T-cell (primary cell): ENCODE measurements at regions not wholly inside any gene's neighbourhood (a gene's known extent, or its start where the extent isn't known, plus 50 kb on each side); places are given as distances from the start of the nearest gene placed in this dataset.
"Not testable (repeated sequence)": the region's sequence is repeated elsewhere in the genome, so short reads cannot be mapped to it uniquely, and the experiment has no call there.

Experiments
- ATAC-seq, 4 experiments: fragments of 200-7000 bp in 3 of 4; fragments of 150-1000 bp in 1 of 4; cut with Tn5 transposase; replicated peaks in 1 of 4; 1 replicate in 3 of 4; 2 replicates in 1 of 4; pipeline ENCODE4 v1.10.0; 2021; ENCODE audit warnings: moderate library complexity in 3 of 4, mild to moderate bottlenecking in 2 of 4, moderate number of reproducible peaks in 1 of 4
- CTCF ChIA-PET, 2 donors: fragments of 300-600 bp; sonication (Branson Sonifier 250); formaldehyde crosslinking; loops; one replicate each; lab custom pipeline; 2022; ENCODE audit warnings: antibody characterized with exemption in 2 of 2; lab: Charles Lee
- POLR2A ChIA-PET, 2 donors: fragments of 300-600 bp; sonication (Branson Sonifier 250); formaldehyde crosslinking; loops; one replicate each; lab custom pipeline; 2022; ENCODE audit warnings: antibody characterized with exemption in 2 of 2; lab: Charles Lee
- DNase-seq, 35 experiments: peaks; one replicate each; pipeline versions ENCODE4 v3.0.0 to v3.0.0-alpha.2; 2013 to 2023
- H3K27ac ChIP-seq: one replicate; pipeline ENCODE4 v1.5.1; 2013; ENCODE audit warnings: low read length
- H3K27me3 ChIP-seq, 2 experiments: replicated peaks in 1 of 2; 1 replicate in 1 of 2; 2 replicates in 1 of 2; pipeline versions ENCODE4 v1.6.1 to v1.7.0; 2013; ENCODE audit warnings: low read length in 1 of 2, mixed read lengths in 1 of 2; ENCODE audit not compliant: control insufficient read depth in 2 of 2, insufficient read depth in 2 of 2; ENCODE audit errors: extremely low read depth in 1 of 2
- H3K36me3 ChIP-seq, 2 donors: 1 replicate in 1 of 2; 2 replicates in 1 of 2; pipeline versions ENCODE4 v1.6.1 to v1.7.0; 2013; ENCODE audit warnings: low read length in 1 of 2; ENCODE audit not compliant: control insufficient read depth in 2 of 2, insufficient read depth in 1 of 2; ENCODE audit errors: extremely low read depth in 1 of 2
- H3K4me1 ChIP-seq, 2 experiments: 1 replicate in 1 of 2; 2 replicates in 1 of 2; pipeline versions ENCODE4 v1.6.1 to v1.7.0; 2013; ENCODE audit warnings: low read length in 2 of 2, mixed read lengths in 1 of 2; ENCODE audit not compliant: insufficient read depth in 2 of 2, control insufficient read depth in 1 of 2; ENCODE audit errors: extremely low read depth in 1 of 2
- H3K4me3 ChIP-seq, 2 donors: 1 replicate in 1 of 2; 2 replicates in 1 of 2; pipeline versions ENCODE4 v1.5.1 to v1.7.0; 2013; ENCODE audit warnings: mild to moderate bottlenecking in 2 of 2, low read length in 1 of 2, moderate library complexity in 1 of 2; ENCODE audit not compliant: control insufficient read depth in 1 of 2; ENCODE audit errors: extremely low read depth in 1 of 2
- H3K9me3 ChIP-seq: 2 replicates; pipeline ENCODE4 v1.7.0; 2013
- H3K27ac Mint-ChIP-seq, 2 donors: one replicate each; pipeline ENCODE4 v1.8.0; 2020 to 2021; ENCODE audit warnings: mild to moderate bottlenecking in 2 of 2, mixed read lengths in 2 of 2
- H3K27me3 Mint-ChIP-seq, 2 donors: one replicate each; pipeline ENCODE4 v1.8.0; 2021 to 2022; ENCODE audit warnings: mixed read lengths in 2 of 2
- H3K36me3 Mint-ChIP-seq: one replicate; pipeline ENCODE4 v1.8.0; 2021; ENCODE audit warnings: mixed read lengths
- H3K4me1 Mint-ChIP-seq, 3 donors: one replicate each; pipeline ENCODE4 v1.8.0; 2020 to 2022; ENCODE audit warnings: mixed read lengths in 3 of 3, mild to moderate bottlenecking in 1 of 3
- H3K4me3 Mint-ChIP-seq, 3 donors: one replicate each; pipeline ENCODE4 v1.8.0; 2020 to 2022; ENCODE audit warnings: mild to moderate bottlenecking in 3 of 3, mixed read lengths in 3 of 3, moderate library complexity in 3 of 3
- H3K9me3 Mint-ChIP-seq, 3 donors: one replicate each; pipeline ENCODE4 v1.8.0; 2020 to 2022; ENCODE audit warnings: mixed read lengths in 3 of 3
- WGBS: methylation state at CpG from one replicate; pipeline ENCODE4 v1.1.5; 2013; ENCODE audit warnings: missing lambda C conversion rate; ENCODE audit not compliant: insufficient coverage; 5-methylcytosine and 5-hydroxymethylcytosine counted together

DNA sequence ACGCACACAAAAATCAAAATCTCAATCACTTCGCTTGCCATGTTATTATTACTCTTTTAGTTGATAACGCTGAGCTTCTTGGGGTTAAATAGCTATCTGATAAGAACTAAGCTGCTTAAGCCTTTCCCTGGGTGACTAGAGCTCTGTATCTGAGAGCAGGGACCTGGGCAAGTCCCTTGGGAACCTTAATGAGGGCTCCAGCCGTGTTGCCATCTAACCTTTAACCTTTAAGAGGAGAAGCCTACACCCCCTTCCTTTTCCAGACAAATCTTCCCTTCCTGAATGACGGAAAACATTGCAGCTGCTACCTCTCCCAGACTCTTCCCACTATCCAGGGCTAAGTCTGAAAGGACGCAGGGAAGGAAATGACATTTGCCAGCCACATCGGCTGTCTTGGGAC is 216.5 kb upstream of the RAI14 start:
- ChIA-PET POLR2A (no interaction called here), CTCF (interaction anchor here in 1 of 2 donors (0.6 kb wide), 1 partner anchor 16 kb away, joined by 5 read pairs; no protein-coding TSS in a partner anchor)
- DNase-seq = no peak
- Mint-ChIP-seq H3K36me3 (no peaks in the 10 kb centered on the region), H3K4me3 (no peak overlapping the region), H3K4me1 (no peaks in the 10 kb centered on the region), H3K9me3 (peaks cover 0 to 4% (median 0%) of the 10 kb centered on the region in 3 donors), H3K27me3 (peaks cover 0 to 6% of the 10 kb centered on the region in 2 donors), H3K27ac (no peak overlapping the region)
- H3K27me3 ChIP-seq = no peaks in the 10 kb centered on the region
- no peaks in the 10 kb centered on the region for H3K36me3 ChIP-seq
- no peak overlapping the region for H3K27ac ChIP-seq
- 74% methylated on average over 3 of the region's 7 CpGs for WGBS
- no peaks in the 10 kb centered on the region for H3K9me3 ChIP-seq
- no peak overlapping the region for H3K4me3 ChIP-seq
- ATAC-seq = no peak
- H3K4me1 ChIP-seq = no peaks in the 10 kb centered on the region

GRCh38 chr5:34441767-34442166 is 214.4 kb upstream of the RAI14 start:
- WGBS = no CpG with 5 or more reads among the region's 1 CpG

GRCh38 chr5:34447424-34447823 is 208.7 kb upstream of the RAI14 start:
- peaks cover 20 to 28% of the 10 kb centered on the region in 2 donors for H3K27me3 Mint-ChIP-seq
- DNase-seq (no peak), ATAC-seq (no peak)
- 56% methylated on average over 1 of the region's 3 CpGs for WGBS
- Histone ChIP-seq H3K36me3 (no peaks in the 10 kb centered on the region), H3K27me3 (peaks cover 0 to 24% of the 10 kb centered on the region in 2 experiments), H3K9me3 (no peaks in the 10 kb centered on the region), H3K27ac (no peak overlapping the region), H3K4me1 (no peaks in the 10 kb centered on the region), H3K4me3 (no peak overlapping the region)
- no peak overlapping the region for H3K4me3 Mint-ChIP-seq
- ChIA-PET POLR2A (no interaction called here), CTCF (no interaction called here)
- no peaks in the 10 kb centered on the region for H3K4me1 Mint-ChIP-seq
- H3K27ac Mint-ChIP-seq = no peak overlapping the region
- no peaks in the 10 kb centered on the region for H3K36me3 Mint-ChIP-seq
- H3K9me3 Mint-ChIP-seq = no peaks in the 10 kb centered on the region

More at GRCh38 chr5:34441767-34442166, 214.4 kb upstream of the RAI14 start:
- H3K36me3 ChIP-seq, H3K27ac ChIP-seq, H3K4me1 ChIP-seq, H3K9me3 Mint-ChIP-seq, POLR2A ChIA-PET, DNase-seq, ATAC-seq, H3K9me3 ChIP-seq, H3K4me3 Mint-ChIP-seq, H3K27me3 Mint-ChIP-seq, H3K36me3 Mint-ChIP-seq, H3K4me1 Mint-ChIP-seq, H3K27me3 ChIP-seq, CTCF ChIA-PET, H3K4me3 ChIP-seq: not testable (repeated sequence)
- peak overlapping the region in 1 of 2 donors; percentile 63 for H3K27ac Mint-ChIP-seq

- CTCF ChIA-PET = interaction anchor here (0.5 to 1.4 kb wide), 2 partner anchors 10 to 23 kb away, joined by 3 to 4 read pairs; no protein-coding TSS in a partner anchor
- Mint-ChIP-seq H3K36me3 (no peaks in the 10 kb centered on the region), H3K27me3 (peaks cover 29 to 37% of the 10 kb centered on the region in 2 donors), H3K4me1 (no peaks in the 10 kb centered on the region), H3K27ac (no peak overlapping the region), H3K9me3 (no peaks in the 10 kb centered on the region), H3K4me3 (no peak overlapping the region)
- H3K4me1 ChIP-seq = no peaks in the 10 kb centered on the region
- ATAC-seq = no peak
- H3K27ac ChIP-seq = no peak overlapping the region
- WGBS = 40% methylated on average over 1 of the region's 3 CpGs
- no peaks in the 10 kb centered on the region for H3K36me3 ChIP-seq
- no peaks in the 10 kb centered on the region for H3K9me3 ChIP-seq
- peaks cover 0 to 24% of the 10 kb centered on the region in 2 experiments for H3K27me3 ChIP-seq
- no peak overlapping the region for H3K4me3 ChIP-seq
- POLR2A ChIA-PET = interaction anchor here in 1 of 2 donors (0.7 kb wide), 1 partner anchor 164 kb away, joined by 4 read pairs; no protein-coding TSS in a partner anchor
- no peak for DNase-seq
Observed at GRCh38 chr5:34449639-34450038, 206.5 kb upstream of the RAI14 start.

GRCh38 chr5:34450338-34450737 is 205.8 kb upstream of the RAI14 start:
- H3K27ac ChIP-seq = no peak overlapping the region
- peaks cover 29 to 37% of the 10 kb centered on the region in 2 donors for H3K27me3 Mint-ChIP-seq
- no peaks in the 10 kb centered on the region for H3K4me1 ChIP-seq
- no peaks in the 10 kb centered on the region for H3K9me3 Mint-ChIP-seq
- H3K4me3 Mint-ChIP-seq = no peak overlapping the region
- peaks cover 0 to 24% of the 10 kb centered on the region in 2 experiments for H3K27me3 ChIP-seq
- 100% methylated on average over 1 of the region's 2 CpGs for WGBS
- no peaks in the 10 kb centered on the region for H3K36me3 ChIP-seq
- H3K9me3 ChIP-seq = no peaks in the 10 kb centered on the region
- H3K4me3 ChIP-seq = no peak overlapping the region
- H3K36me3 Mint-ChIP-seq = no peaks in the 10 kb centered on the region
- ChIA-PET POLR2A (no interaction called here), CTCF (interaction anchor here in 1 of 2 donors (0.5 kb wide), 2 partner anchors 24 to 246 kb away, joined by 4 read pairs; no protein-coding TSS in a partner anchor)
- ATAC-seq = no peak
- no peak for DNase-seq
- no peaks in the 10 kb centered on the region for H3K4me1 Mint-ChIP-seq
- no peak overlapping the region for H3K27ac Mint-ChIP-seq

DNA sequence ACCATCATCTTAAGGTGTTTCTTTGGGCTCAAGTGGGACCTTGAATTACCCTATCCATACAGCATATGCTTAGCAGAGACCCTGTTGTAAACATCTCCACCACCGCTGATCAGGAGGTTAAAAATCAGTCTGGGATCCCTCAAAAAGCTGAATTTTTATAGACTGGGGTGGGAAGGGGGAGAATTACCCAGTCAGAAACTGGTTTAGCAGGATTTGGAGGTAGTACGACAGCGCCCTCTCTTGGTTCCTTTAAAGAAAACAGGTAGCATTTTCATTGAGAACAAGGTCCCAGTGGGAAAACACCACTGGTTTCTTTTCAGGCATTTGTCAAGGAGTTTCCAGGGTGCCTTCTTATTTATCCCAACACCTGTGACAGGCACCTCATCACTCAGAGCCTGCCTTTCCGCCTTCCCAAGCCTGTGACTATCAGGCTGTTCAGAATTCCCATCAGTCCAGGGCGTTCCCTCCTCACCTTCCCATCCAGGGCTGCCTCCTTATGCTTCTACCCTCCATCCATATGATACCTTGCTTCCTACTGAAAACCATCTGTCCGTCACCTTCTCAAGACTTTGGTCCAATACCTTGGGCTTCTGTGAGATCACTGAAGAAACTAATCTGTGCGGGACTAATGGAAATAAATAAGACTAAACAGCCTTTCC is 203.8 kb upstream of the RAI14 start:
- no peak overlapping the region for H3K27ac Mint-ChIP-seq
- no peak overlapping the region for H3K27ac ChIP-seq
- WGBS = 53% methylated on average over 4 of the region's 7 CpGs
- H3K4me1 Mint-ChIP-seq = no peaks in the 10 kb centered on the region
- no peak for DNase-seq
- no peak overlapping the region for H3K4me3 ChIP-seq
- peaks cover 0 to 20% of the 10 kb centered on the region in 2 experiments for H3K27me3 ChIP-seq
- H3K4me1 ChIP-seq = no peaks in the 10 kb centered on the region
- no peaks in the 10 kb centered on the region for H3K36me3 Mint-ChIP-seq
- no peaks in the 10 kb centered on the region for H3K9me3 Mint-ChIP-seq
- no peak overlapping the region for H3K4me3 Mint-ChIP-seq
- CTCF ChIA-PET = no interaction called here
- no peak for ATAC-seq
- H3K36me3 ChIP-seq = no peaks in the 10 kb centered on the region
- H3K27me3 Mint-ChIP-seq = peaks cover 29 to 32% of the 10 kb centered on the region in 2 donors
- H3K9me3 ChIP-seq = no peaks in the 10 kb centered on the region
- POLR2A ChIA-PET = no interaction called here
